Type B pancreatic cell (in vitro differentiated cells): ENCODE measurements at regions not wholly inside any gene's neighbourhood (a gene's known extent, or its start where the extent isn't known, plus 50 kb on each side); places are given as distances from the start of the nearest gene placed in this dataset.
A peak's percentile ranks its signal among the peaks of the same experiment; 100 is the strongest.

Experiments used
- DNase-seq: peaks from one replicate; pipeline ENCODE4 v3.0.0; 2021; ENCODE audit warnings: mixed read lengths; ENCODE audit not compliant: unreplicated experiment; ENCODE audit errors: extremely low spot score
- H3K27ac Mint-ChIP-seq: 2 replicates; pipeline ENCODE4 v1.8.0; 2021; ENCODE audit warnings: mild to moderate bottlenecking, mixed read lengths
- H3K27me3 Mint-ChIP-seq: 2 replicates; pipeline ENCODE4 v1.8.0; 2021; ENCODE audit warnings: mixed read lengths
- H3K36me3 Mint-ChIP-seq: 2 replicates; pipeline ENCODE4 v1.8.0; 2021; ENCODE audit warnings: mixed read lengths
- H3K4me1 Mint-ChIP-seq: one replicate; pipeline ENCODE4 v1.8.0; 2021; ENCODE audit warnings: mixed read lengths; ENCODE audit not compliant: unreplicated experiment
- H3K4me3 Mint-ChIP-seq: 2 replicates; pipeline ENCODE4 v1.8.0; 2021; ENCODE audit warnings: mild to moderate bottlenecking, mixed read lengths
- H3K9me3 Mint-ChIP-seq: 2 replicates; pipeline ENCODE4 v1.8.0; 2021; ENCODE audit warnings: mixed read lengths
- CTCF ChIP-seq: fragments of 200-600 bp; sonication (generic); conservative IDR thresholded peaks from 2 replicates; pipeline ENCODE4 v1.5.0; 2021; ENCODE audit warnings: antibody characterized with exemption, mild to moderate bottlenecking

GRCh38 chr20:51238675-51239305 is 215.9 kb upstream of the KCNG1 start:
- Mint-ChIP-seq H3K27me3 (no peaks in the 10 kb centered on the region), H3K9me3 (peaks cover 11% of the 10 kb centered on the region), H3K36me3 (no peaks in the 10 kb centered on the region), H3K4me3 (no peak overlapping the region), H3K27ac (peak overlapping the region; percentile 74), H3K4me1 (peaks cover 11% of the 10 kb centered on the region)
- DNase-seq = no peak
- TF ChIP-seq CTCF = no peak

- DNase-seq = no peak
- no peaks in the 10 kb centered on the region for H3K36me3 Mint-ChIP-seq
- H3K4me1 Mint-ChIP-seq = peaks cover 11% of the 10 kb centered on the region
- H3K9me3 Mint-ChIP-seq = peaks cover 11% of the 10 kb centered on the region
- no peaks in the 10 kb centered on the region for H3K27me3 Mint-ChIP-seq
- H3K4me3 Mint-ChIP-seq = no peak overlapping the region
- H3K27ac Mint-ChIP-seq = no peak overlapping the region
- no peak for TF ChIP-seq CTCF
Observed at GRCh38 chr20:51237791-51238190, 214.9 kb upstream of the KCNG1 start.

GRCh38 chr20:51237278-51237677 is 214.4 kb upstream of the KCNG1 start:
- no peak overlapping the region for H3K4me3 Mint-ChIP-seq
- DNase-seq = no peak
- peaks cover 11% of the 10 kb centered on the region for H3K4me1 Mint-ChIP-seq
- peaks cover 10% of the 10 kb centered on the region for H3K9me3 Mint-ChIP-seq
- H3K27me3 Mint-ChIP-seq = no peaks in the 10 kb centered on the region
- H3K36me3 Mint-ChIP-seq = no peaks in the 10 kb centered on the region
- TF ChIP-seq CTCF = no peak
- no peak overlapping the region for H3K27ac Mint-ChIP-seq

- H3K9me3 Mint-ChIP-seq = peaks cover 6% of the 10 kb centered on the region
- H3K36me3 Mint-ChIP-seq = no peaks in the 10 kb centered on the region
- no peak for TF ChIP-seq CTCF
- H3K27me3 Mint-ChIP-seq = peaks cover under 1% of the 10 kb centered on the region
- DNase-seq = no peak
- no peak overlapping the region for H3K27ac Mint-ChIP-seq
- H3K4me1 Mint-ChIP-seq = peaks cover 11% of the 10 kb centered on the region
- H3K4me3 Mint-ChIP-seq = no peak overlapping the region
Observed at GRCh38 chr20:51236421-51236820, 213.5 kb upstream of the KCNG1 start.

GRCh38 chr20:51233345-51233744 is 210.4 kb upstream of the KCNG1 start:
- Mint-ChIP-seq H3K4me3 (no peak overlapping the region), H3K27me3 (peaks cover 3% of the 10 kb centered on the region), H3K36me3 (no peaks in the 10 kb centered on the region), H3K27ac (no peak overlapping the region), H3K4me1 (peaks cover 11% of the 10 kb centered on the region), H3K9me3 (no peaks in the 10 kb centered on the region)
- DNase-seq = no peak
- no peak for TF ChIP-seq CTCF

- no peak for TF ChIP-seq CTCF
- H3K4me1 Mint-ChIP-seq = no peaks in the 10 kb centered on the region
- H3K36me3 Mint-ChIP-seq = no peaks in the 10 kb centered on the region
- DNase-seq = no peak
- H3K4me3 Mint-ChIP-seq = no peak overlapping the region
- H3K27me3 Mint-ChIP-seq = peaks cover 3% of the 10 kb centered on the region
- no peak overlapping the region for H3K27ac Mint-ChIP-seq
- H3K9me3 Mint-ChIP-seq = no peaks in the 10 kb centered on the region
Observed at GRCh38 chr20:51230727-51231126, 207.8 kb upstream of the KCNG1 start.
